GM21619 (cell line): ENCODE measurements at regions not wholly inside any gene's neighbourhood (a gene's known extent, or its start where the extent isn't known, plus 50 kb on each side); places are given as distances from the start of the nearest gene placed in this dataset.
"Not testable (repeated sequence)": the region's sequence is repeated elsewhere in the genome, so short reads cannot be mapped to it uniquely, and the experiment has no call there.

ENCODE experiments used
- ATAC-seq: cut with Tn5 transposase; IDR thresholded peaks from one replicate; pipeline ENCODE4 v1.9.1; 2021; ENCODE audit not compliant: unreplicated experiment

DNA sequence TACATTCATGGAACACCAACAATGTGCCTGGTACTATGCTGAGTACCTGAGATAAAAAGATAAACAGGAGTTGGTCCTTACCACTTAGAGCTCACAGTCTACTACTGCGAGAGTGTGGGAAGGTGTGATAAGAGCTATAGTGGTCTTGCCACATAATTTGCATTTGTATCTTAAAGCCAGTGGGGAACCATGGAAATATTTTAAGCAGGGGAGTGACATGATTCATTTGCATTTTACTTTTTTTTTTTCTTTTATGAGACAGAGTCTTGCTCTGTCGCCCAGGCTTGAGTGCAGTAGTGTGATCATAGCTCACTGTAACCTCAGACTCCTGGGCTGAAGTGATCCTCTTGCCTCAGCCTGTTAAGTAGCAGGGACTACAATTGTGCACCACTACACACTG, 53.6 kb downstream of the SRGAP2 start:
- ATAC-seq = peak; percentile 95

DNA sequence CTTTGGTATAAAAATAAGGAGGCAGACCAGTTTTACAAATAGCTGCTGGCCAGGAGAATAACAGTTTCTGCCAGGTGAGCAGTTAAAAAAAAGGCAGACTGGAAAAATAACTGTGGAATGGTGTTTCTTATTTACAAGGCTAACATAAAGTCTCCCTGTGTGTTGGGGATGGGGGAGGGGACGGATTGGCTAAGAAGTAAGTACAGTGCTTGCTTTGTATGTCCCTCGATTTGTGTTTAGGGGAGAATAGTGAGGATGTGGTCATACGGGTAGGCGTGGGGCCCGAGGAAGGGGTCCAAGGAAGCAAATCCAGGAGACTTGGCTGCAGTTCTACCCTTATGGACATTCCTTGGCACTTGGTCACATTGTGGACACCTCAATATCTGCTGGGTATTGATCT, 58.1 kb downstream of the SRGAP2 start:
- ATAC-seq = not testable (repeated sequence)

DNA sequence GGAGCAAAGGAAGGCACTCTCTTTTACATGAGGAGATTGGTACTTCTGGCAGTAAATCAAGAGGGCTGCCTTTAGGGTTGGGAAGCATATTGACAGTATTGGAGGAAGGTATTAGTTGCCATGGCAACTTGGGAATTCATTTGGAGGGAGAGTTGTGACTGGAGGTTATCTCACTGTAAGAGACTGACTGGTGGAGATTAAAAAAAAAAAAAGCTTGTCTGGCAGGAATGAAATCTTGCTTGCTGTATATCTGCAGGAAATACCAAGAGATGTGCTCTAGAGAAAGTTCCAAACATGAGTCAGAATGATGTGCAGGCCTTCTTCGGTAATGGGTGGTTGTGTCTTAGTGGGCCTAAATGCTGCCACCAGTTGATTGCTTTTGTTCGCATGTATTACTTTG, 59.1 kb downstream of the SRGAP2 start:
- not testable (repeated sequence) for ATAC-seq

DNA sequence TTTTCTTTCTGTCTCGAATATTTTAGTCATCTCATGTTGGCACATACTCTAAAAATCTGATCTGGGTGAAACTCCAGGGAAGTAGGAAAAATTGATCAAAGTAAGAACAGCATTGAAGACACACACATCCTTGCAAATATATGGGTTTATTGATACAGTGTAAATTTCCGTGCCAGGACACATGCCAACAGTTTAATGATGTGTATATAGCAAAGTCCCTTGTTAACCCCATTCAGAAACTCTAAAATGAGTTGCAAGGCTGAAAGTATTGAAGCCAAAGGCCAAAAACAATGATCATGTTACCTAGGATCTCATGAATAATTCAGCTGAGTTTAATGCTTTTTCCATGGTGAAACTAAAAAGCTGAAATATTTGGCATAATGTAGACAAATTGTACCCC, 61.6 kb downstream of the SRGAP2 start:
- not testable (repeated sequence) for ATAC-seq

DNA sequence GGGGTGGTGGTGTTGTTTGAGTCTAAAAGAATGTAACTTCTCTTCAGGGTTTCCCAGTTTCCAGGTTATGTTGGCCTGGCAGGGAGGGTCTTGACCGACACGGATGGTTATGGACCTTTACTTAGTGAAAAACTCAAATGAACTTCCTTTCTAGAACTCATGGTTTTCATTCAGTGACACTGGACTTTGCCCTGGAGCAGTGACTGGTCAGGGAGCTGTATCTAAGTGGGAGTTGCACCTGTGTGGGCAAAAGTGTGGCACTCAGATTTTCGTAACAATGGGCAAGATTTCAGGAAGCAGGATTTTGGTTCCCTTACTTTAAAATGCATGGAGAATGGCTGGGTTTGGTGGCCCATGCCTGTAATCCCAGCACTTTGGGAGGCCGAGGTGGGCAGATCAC, 67.8 kb downstream of the SRGAP2 start:
- ATAC-seq = not testable (repeated sequence)

DNA sequence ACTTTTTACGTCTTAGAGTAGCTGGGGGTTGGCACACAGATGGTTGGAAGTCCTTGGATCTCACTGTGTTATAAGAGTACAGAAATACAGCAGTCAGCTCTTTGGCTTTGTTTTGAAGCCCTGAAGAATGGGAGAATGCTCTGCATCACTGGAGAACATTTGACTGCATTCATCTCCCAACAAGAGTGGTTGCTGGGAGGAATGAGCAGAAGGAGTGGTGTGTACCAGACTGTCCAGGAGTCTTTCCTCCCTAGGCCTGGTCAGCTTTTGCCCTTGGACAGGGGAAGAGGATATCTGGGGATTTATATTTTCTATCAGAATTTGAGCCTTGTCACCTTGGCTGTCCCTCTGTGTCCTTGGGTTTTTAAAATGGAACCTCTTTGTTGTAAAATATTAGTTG, 69.8 kb downstream of the SRGAP2 start:
- not testable (repeated sequence) for ATAC-seq

DNA sequence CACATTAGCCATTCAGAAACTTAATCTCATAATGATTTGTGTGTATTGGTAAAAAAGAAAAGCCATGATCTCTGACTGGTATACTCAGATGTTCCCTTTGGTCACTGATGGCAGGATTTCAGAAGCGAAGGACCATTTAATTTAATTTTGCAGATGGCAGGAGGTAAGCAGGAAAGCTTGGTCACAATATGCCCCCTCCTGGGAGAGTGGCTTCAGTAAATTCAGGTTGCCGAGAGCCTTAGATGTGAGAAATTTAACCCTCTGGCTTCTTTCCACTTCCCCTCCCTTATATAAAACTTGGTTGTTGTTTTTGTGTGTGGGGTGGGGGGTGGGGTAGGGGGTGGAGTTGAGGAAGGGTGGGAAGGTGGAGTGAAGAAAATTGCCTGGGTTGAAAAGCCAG, 72.8 kb downstream of the SRGAP2 start:
- ATAC-seq = not testable (repeated sequence)

DNA sequence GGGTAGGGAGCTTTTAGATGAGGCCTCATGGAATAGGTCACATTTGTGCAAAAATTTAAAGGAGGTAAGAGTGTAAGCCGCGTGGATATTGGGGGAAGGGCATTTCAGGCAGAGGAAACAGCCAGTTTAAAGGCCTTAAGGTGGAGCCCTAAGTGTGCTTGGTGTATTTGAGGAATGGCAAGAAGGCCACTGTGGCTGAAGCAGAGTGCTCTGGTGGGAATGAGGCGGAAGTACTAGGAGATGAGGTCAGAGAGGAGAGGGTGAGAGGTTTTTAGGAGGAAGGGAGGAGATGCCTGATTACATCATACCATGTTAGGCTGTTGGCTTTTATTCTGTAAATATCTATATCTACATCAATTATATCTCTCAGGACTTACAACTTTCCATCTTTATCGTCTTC, 75.3 kb downstream of the SRGAP2 start:
- ATAC-seq = not testable (repeated sequence)

DNA sequence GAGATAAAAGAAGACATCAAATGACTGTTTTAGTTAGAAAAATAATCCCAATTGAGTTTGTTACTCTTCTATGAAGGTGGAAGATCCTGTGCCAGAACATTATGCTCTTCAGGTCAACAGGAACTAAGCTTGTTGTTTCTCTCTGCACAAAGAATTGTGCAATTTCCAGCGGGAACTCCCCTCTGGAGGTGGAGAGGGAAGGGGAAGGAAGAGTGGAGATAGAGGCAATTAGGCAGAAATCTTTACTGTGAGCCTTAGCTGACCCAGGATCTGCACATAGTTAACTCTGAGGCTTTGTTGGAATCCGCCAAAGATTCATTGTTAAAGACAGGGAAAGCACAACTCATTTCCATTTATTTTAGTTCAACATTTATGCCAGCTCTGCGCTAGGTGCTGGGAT, 77.3 kb downstream of the SRGAP2 start:
- not testable (repeated sequence) for ATAC-seq

DNA sequence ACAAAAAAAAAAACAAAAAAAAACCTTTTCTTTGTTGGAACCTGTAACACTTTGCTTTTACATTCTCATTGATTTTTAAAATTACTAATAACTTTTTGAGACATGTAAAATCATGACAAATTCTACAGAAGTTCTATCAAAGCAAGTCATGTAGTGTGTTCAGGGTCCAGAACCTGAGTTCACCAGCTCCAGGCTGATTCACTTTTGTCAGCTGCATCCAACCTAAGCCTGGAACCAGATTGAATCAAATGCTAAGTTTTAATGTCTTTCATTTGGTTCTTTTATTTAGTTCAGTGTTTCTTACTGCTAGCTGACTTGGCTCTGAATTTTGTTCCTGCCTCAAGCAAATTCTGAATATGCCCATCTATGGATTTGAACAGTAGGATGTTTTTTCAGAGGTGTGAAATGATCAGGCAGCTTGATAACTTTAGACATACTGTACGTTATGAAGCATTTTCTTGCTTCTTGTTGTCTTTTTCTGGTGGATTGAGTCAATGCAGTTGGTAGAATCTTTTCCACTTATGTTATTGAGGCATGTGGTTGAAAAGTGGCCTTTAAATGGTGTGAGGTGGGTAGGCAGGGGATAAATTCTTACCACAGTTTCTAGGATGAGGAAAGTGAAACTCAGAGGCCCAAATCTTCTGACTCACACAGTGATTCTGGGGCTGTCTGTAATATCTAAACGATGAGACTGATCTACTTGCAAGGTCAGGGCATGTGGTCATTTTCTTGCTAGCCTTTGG, 78.7 kb downstream of the SRGAP2 start:
- ATAC-seq = peak; percentile 63

DNA sequence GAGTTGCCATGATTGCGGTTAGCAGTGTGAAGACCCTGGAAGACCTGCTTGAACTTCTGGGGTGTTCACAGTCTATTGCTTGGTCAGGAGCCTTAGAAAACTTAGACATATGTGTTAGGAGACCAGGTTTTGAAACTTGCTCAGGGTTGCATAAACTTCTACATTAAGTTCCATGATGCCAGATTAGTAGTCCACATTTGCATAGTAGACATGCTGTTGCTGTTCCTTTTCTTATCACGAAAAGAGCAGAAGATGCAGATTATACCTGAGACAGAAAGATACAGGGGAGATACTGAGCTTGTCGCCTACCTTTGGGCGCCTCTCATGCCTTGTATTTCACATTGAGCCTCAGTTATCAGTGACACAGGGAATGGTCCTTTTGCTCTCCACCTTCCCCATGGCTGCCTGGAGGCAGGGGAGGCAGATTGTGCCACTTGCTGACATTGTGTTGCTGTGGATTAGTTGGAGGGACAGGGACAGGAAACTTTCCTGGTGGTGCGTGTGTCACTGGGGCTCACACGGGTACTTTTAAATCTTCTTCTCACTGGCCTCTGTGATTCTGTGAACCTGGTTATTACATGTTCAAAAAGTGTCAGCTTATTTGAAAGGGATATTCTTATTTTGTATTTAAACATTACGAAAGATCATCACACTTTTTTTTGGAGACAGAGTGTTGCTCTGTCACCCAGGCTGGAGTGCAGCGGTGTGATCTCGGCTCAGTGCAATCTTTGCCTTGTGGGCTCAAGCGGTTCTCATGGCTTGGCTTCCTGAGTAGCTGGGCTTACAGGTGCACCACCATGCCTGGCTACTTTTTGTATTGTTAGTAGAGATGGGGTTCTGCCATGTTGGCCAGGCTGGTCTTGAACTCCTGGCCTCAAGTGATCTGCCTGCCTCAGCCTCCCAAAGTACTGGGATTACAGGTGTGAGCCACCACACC, 82.0 kb downstream of the SRGAP2 start:
- ATAC-seq = not testable (repeated sequence)

DNA sequence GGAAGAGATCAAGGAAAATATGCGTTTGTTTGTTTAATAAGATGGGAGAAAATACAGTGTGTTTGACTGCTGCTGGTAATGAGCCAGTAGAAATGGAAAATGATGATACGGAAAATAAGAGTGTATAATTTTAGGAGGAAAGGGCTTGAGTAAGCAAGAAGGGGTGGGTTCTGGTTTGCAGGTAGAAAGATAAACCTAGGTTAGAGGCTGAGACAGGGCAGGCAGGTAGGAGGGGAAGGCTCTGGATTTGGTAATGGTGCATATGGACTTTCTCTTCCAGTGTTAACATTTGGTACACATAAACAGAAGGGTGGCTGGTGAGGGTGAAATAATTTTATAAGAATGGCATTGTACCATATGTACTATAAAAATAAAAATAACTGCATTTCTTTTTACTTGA, 84.4 kb downstream of the SRGAP2 start:
- ATAC-seq = not testable (repeated sequence)

DNA sequence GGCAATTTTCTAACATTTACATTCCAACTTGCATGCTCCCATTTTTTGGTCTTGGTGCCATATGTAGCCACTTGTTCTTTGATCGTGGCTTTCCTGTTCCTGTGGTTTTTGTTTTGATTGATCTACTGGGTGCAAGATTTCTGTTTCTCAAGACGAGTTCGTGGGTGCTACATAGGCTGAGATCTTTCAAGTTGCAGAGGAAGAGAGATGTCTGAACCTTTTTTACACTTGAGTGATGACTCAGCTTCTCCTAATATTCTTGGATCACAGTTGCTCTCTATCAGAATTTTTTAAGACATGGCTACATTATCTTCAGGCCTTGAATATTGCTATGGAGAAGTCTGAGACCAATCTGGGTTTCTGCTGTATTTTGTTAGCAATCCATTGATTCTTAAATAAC, 85.1 kb downstream of the SRGAP2 start:
- ATAC-seq = not testable (repeated sequence)

DNA sequence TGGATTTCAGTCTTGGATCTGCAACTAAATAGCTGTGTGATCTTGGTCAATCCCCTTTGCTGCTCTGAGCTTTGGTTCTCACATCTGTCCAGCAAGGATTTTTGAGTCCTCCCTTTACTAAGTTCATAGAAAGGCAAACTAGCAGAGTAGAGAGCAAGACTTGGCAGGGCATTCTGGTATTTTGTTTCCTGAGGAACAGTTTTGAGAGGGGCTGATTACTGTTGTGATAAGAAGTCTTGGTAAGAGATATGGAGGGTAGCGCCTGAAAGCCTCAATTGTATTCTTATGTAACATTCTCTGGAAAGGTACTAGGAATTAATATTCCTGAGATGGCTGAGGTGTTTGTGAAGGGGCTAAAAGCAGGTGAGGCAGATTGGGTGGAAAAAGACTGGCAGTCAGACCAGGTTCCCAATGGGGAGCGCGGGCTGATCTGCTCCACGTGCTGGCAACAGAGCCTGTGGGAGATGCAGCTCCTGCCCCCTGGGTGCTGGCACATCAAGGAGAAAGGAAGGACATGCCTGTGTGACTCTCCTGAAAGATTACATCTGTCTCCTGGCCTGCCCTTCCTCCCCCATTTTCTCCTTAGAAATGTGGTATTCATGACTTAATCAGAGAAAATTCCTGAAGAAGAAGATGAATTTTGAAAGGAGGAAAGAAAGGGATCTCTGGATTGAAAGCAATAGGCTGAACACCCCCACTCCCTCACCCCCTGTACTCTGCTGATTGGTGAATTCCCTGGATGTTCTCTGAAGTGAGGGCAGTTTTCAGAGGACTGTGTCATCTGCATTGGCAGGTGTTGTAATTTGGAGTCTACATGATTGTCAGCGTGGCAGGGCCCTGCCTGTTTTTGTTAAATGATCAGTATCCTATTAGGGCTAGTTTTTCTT, 94.0 kb downstream of the SRGAP2 start:
- not testable (repeated sequence) for ATAC-seq

DNA sequence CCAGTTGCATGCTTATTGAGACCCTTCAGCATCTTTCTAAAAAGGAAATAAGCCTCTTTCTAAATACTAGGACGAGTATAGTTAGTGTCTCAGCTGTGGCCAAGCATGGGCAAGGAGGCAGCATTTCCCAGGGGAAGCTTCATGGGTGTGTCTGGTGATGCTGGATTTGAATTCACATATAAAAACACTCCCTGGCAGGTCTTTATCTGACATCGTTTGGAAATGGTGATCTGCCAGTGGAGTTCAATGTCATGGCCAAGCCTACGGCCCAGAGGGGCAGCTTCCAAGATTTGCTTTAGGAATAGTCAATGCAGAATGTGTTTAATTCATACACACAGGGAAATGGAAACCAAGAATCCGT, 94.7 kb downstream of the SRGAP2 start:
- not testable (repeated sequence) for ATAC-seq

DNA sequence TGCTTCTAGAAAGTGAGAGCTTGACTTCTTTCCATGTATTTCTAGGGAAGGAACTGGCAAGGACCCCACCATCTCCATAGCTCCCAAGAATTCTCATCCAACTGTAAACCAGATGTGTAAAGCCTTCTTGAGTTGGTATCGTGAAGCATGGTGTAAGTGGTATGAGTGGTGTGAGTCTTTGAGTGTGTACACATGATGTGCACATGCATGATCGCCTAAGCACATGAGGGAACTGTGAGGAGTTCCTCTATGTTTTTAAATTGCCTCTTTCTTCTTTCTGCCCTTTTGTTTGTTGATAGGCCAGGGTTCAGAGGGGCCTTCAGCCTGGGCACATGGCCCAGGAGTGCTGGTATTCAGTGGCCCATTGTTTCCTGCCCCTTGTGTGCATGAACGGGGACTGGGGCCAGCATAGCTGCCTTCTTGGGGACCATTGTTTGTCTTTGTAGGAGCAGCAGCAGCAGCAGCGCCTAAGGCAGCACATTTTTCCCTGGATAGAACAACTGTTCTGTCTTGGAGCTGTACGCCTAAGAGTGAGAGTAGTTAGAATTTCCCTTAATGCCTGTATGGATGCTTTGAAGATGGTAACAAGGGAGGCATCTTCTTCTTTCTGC, 95.9 kb downstream of the SRGAP2 start:
- ATAC-seq = not testable (repeated sequence)

DNA sequence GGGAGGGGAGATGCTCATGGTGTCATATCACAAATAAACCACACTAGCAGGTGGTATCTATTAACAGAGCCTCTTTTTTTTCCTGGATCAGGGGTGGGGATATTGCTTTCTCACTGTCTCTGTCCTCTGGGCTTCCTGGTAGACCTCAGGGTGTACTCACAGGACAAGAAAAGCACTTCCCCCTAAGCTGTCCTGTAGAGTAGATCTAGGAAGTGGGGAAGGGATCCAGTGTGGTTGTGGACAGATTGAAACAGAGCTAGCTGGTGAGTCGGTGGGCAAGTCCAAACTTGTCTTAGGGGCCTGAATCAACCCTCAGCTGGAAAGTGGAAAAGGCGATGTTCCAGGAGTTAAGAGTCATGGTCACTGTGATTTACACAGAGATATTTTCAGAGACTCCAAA, 96.6 kb downstream of the SRGAP2 start:
- not testable (repeated sequence) for ATAC-seq

DNA sequence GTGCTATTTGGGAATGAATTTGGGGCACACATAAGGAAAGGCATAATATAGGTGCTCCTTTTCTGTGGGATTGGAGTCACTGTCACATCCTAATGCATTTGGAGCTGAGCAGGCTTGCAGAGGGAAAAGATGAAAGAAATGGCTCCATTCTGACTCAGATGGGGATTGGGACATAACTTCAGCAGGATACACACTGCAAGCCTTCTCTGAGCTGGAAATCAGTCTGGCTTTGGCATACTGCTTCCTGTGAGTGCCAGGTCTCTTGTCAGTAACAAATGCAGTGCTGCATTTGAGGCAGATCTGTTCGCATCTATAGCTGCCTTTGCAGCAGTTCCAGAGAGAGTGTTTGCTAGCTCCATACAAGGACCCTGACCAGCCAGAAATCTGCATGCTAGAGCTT, 98.7 kb downstream of the SRGAP2 start:
- ATAC-seq = not testable (repeated sequence)

DNA sequence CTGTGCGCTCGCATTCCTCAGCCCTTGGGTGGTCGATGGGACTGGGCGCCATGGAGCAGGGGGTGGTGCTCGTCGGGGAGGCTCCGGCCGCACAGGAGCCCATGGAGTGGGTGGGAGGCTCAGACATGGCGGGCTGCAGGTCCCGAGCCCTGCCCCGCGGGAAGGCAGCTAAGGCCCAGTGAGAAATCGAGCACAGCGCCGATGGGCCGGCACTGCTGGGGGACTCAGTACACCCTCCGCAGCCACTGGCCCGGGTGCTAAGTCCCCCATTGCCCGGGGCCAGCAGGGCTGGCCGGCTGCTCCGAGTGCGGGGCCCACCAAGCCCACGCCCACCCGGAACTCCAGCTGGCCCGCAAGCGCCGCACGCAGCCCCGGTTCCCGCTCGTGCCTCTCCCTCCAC, 104.1 kb downstream of the SRGAP2 start:
- not testable (repeated sequence) for ATAC-seq

DNA sequence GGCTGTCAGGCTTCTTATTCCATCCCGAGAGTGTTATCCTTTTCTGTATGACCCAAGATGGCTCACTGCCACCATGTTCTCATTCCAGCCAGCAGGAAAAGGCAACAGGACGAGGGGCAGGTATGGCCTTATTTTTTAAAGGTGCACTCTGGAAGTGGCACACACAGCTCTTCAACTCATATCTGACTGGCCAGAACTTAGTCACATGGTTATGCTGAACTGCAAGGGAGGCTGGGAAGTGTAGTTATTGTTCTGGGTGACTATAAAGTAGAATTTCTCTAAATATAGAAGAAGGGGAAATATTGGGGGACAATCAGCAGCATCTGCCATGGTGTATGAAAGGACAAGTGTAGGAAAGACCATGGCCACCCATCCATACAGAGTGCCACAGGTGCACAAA, 107.6 kb downstream of the SRGAP2 start:
- ATAC-seq = not testable (repeated sequence)
